Esophagus squamous epithelium (tissue), 5 donors: ENCODE measurements at regions not wholly inside any gene's neighbourhood (a gene's known extent, or its start where the extent isn't known, plus 50 kb on each side); places are given as distances from the start of the nearest gene placed in this dataset.

ENCODE experiments used
- DNase-seq: peaks from one replicate; lab custom pipeline; 2025; lab: John Stamatoyannopoulos, UW
- H3K27ac ChIP-seq, 4 donors: fragments of 200-600 bp; sonication (generic); one replicate each; pipeline ENCODE4 v1.5.1; 2016 to 2019; ENCODE audit warnings: mild to moderate bottlenecking in 1 of 4
- H3K27me3 ChIP-seq, 4 donors: fragments of 200-600 bp; sonication (generic); 1 replicate in 3 of 4; 2 replicates in 1 of 4; pipeline versions ENCODE4 v1.5.1 to v1.6.0; 2017 to 2021; ENCODE audit warnings: antibody characterized with exemption in 1 of 4
- H3K36me3 ChIP-seq, 3 donors: fragments of 200-600 bp; sonication (generic); one replicate each; pipeline ENCODE4 v1.5.1; 2016 to 2019
- H3K4me1 ChIP-seq, 3 donors: fragments of 200-600 bp; sonication (generic); one replicate each; pipeline ENCODE4 v1.5.1; 2017 to 2019
- H3K4me3 ChIP-seq, 4 donors: fragments of 200-600 bp; sonication (generic); 1 replicate in 3 of 4; 2 replicates in 1 of 4; pipeline ENCODE4 v1.5.1; 2016 to 2019; ENCODE audit warnings: mild to moderate bottlenecking in 2 of 4, moderate library complexity in 1 of 4
- H3K9me3 ChIP-seq, 3 donors: fragments of 200-600 bp; sonication (generic); one replicate each; pipeline ENCODE4 v1.5.1; 2016 to 2019
- CTCF ChIP-seq, 6 experiments: fragments of 450-650 bp in 4 of 6; fragments of 200-600 bp in 2 of 6; sonication (generic) in 2 of 6; IDR thresholded peaks; one replicate each; pipeline ENCODE4 v1.5.1; 2016 to 2019; ENCODE audit warnings: antibody characterized with exemption in 6 of 6, mild to moderate bottlenecking in 4 of 6, moderate library complexity in 4 of 6
- POLR2A ChIP-seq, 4 donors: fragments of 450-650 bp; IDR thresholded peaks; one replicate each; pipeline ENCODE4 v1.6.1; 2017; ENCODE audit warnings: antibody characterized with exemption in 4 of 4, mild to moderate bottlenecking in 4 of 4, moderate library complexity in 3 of 4
- WGBS, 2 donors: methylation state at CpG; one replicate each; pipeline ENCODE4 v1.1.5; 2018; 5-methylcytosine and 5-hydroxymethylcytosine counted together
- intact Hi-C: fragments of 100-400 bp; cut with DNase I; formaldehyde crosslinking; loops from one replicate; pipeline ENCODE4 v1.15.0; 2022
- donor health status: DM: yes; HTN: yes; CAD: no.

DNA sequence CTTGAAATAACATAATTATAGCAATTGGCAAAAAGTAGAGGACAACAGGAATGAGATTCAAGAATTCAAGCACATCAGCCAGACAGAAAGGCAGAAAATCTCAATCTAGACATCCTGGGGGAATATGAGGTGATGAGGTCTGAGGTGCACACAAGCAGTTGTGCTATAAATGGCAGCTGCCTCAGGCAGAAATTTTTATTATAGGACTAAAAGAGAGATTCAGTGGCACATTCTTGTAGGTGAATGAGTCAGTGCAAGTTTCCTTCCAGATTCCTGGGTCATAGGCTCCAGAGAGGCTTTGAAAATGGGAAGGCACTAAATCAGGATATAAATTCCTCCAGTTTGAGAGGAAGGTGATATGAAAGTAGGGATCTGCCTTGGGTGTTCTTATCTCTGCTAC, 127.2 kb upstream of the THSD7B start:
- Histone ChIP-seq H3K36me3 (no peaks in the 10 kb centered on the region), H3K27me3 (no peaks in the 10 kb centered on the region), H3K27ac (no peak overlapping the region), H3K4me1 (no peaks in the 10 kb centered on the region), H3K9me3 (no peaks in the 10 kb centered on the region), H3K4me3 (no peak overlapping the region)
- TF ChIP-seq CTCF (IDR thresholded peaks at IDR 0.05) (no peak), POLR2A (IDR thresholded peaks at IDR 0.05) (no peak)
- intact Hi-C loops = no loop called here
- no peak for DNase-seq

DNA sequence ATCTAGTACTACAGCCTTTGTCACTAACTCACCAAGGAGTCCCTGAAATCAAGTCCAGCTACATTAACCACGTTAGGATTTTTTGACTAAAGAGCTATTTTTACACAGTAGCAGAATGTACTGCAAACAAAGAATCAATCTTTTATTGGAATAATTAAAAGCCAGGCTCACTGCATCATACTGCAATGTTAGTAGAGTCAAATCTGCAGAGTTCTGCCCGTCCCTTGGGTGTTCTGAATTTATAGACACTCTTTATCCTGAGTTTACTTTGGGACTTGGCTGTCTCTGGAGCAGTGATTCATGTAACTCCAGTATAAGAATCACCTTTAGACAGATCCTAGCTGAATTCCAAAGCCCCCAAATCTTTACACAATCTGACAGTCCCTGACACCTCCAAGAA, 127.9 kb upstream of the THSD7B start:
- H3K27ac ChIP-seq = no peak overlapping the region
- H3K36me3 ChIP-seq = no peaks in the 10 kb centered on the region
- no peak overlapping the region for H3K4me3 ChIP-seq
- TF ChIP-seq POLR2A (IDR thresholded peaks at IDR 0.05) (no peak), CTCF (IDR thresholded peaks at IDR 0.05) (no peak)
- DNase-seq = no peak
- H3K4me1 ChIP-seq = no peaks in the 10 kb centered on the region
- WGBS, 2 donors = 33 to 41% methylated on average over 2 of the region's 2 CpGs
- intact Hi-C loops = no loop called here
- H3K9me3 ChIP-seq = no peaks in the 10 kb centered on the region
- H3K27me3 ChIP-seq = no peaks in the 10 kb centered on the region

- H3K27me3 ChIP-seq = no peaks in the 10 kb centered on the region
- no peak overlapping the region for H3K27ac ChIP-seq
- intact Hi-C loops = no loop called here
- no peak for DNase-seq
- no peak overlapping the region for H3K4me3 ChIP-seq
- H3K36me3 ChIP-seq = no peaks in the 10 kb centered on the region
- no peaks in the 10 kb centered on the region for H3K4me1 ChIP-seq
- WGBS, 2 donors = 66 to 77% methylated on average over 4 of the region's 4 CpGs
- H3K9me3 ChIP-seq = no peaks in the 10 kb centered on the region
- TF ChIP-seq POLR2A (IDR thresholded peaks at IDR 0.05) = no peak
These were observed 136.9 kb upstream of the THSD7B start for GRCh38 chr2:136628490-136628889.

DNA sequence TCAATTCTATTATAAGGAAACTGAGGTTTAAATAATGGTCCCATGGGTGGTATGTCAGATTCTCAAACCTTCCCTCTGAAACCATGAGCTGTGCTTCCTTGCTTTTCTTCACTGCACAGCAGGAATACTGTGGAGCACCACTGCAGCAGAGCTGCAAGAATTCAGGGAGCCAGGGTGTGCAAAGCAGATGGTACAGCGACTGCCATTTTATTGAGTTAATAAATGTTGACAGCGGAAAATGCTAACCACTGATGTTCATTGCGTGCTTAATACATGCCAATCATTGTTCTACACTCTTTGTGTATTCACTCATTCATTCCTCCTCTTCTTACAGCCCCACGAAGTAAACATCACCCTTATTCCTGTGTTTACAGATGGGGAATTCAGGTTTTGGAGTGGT, 152.2 kb upstream of the THSD7B start:
- Histone ChIP-seq H3K27me3 (no peaks in the 10 kb centered on the region), H3K36me3 (no peaks in the 10 kb centered on the region), H3K4me3 (no peak overlapping the region), H3K9me3 (no peaks in the 10 kb centered on the region), H3K27ac (no peak overlapping the region), H3K4me1 (no peaks in the 10 kb centered on the region)
- no peak for TF ChIP-seq POLR2A (IDR thresholded peaks at IDR 0.05)
- TF ChIP-seq CTCF (IDR thresholded peaks at IDR 0.05) = no peak
- no peak for DNase-seq
- 69 to 86% methylated on average over 4 of the region's 4 CpGs for WGBS, 2 donors
- intact Hi-C loops = no loop called here

DNA sequence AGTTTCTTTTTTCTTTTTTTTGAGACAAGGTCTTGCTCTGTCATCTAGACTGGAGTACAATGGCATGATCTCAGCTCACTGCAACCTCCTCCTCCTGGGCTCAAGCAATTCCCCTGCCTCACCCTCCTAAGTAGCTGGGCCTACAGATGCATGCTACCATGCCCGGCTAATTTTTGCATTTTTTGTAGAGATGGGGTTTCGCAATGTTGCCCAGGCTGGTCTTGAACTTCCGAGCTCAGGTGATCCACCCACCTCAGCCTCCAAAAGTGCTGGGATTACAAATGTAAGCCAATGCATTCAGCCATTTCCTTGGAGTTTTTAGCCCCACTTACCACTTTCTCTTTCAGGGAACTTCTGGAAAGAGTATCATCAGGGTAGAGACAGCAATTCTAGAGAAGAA, 153.3 kb upstream of the THSD7B start:
- intact Hi-C loops = no loop called here

More for the DNA sequence above, 153.3 kb upstream of the THSD7B start:
- 85 to 90% methylated on average over 3 of the region's 3 CpGs for WGBS, 2 donors
- no peak overlapping the region for H3K27ac ChIP-seq
- no peaks in the 10 kb centered on the region for H3K9me3 ChIP-seq
- no peak for DNase-seq
- TF ChIP-seq POLR2A (IDR thresholded peaks at IDR 0.05) (no peak), CTCF (IDR thresholded peaks at IDR 0.05) (no peak)
- no peaks in the 10 kb centered on the region for H3K27me3 ChIP-seq
- H3K36me3 ChIP-seq = no peaks in the 10 kb centered on the region
- no peaks in the 10 kb centered on the region for H3K4me1 ChIP-seq
- no peak overlapping the region for H3K4me3 ChIP-seq
